ENCODE measurements at regions not wholly inside any gene's neighbourhood (a gene's known extent, or its start where the extent isn't known, plus 50 kb on each side); places are given as distances from the start of the nearest gene placed in this dataset.

DNA sequence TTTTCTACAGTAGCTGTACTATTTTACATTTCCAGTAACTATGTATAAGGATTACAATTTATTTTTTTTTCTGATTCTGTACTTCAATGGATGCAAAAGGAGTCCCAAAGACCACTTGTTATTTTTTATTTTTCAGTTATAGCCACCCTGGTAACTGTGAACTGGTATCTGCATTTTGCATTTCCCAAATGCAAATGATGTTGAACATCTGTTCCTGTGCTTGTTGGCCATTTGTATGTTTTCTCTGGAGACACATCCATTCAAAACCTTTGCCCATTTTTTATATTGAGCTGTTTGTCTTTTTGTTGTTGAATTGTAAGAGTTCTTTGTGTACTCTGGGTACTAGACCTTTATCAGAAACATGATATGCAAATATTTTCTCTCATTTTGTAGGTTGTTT is 485.6 kb downstream of the LRIG3 start:
- DNase-seq (no peak), ATAC-seq (no peak)
- H3K27ac Mint-ChIP-seq = no peak overlapping the region
- H3K9me3 Mint-ChIP-seq = no peaks in the 10 kb centered on the region
- H3K27me3 Mint-ChIP-seq = no peaks in the 10 kb centered on the region
- no peaks in the 10 kb centered on the region for H3K4me1 Mint-ChIP-seq
- no peak overlapping the region for H3K4me3 Mint-ChIP-seq
- no peaks in the 10 kb centered on the region for H3K36me3 Mint-ChIP-seq (ENCODE audit: low read depth)

DNA sequence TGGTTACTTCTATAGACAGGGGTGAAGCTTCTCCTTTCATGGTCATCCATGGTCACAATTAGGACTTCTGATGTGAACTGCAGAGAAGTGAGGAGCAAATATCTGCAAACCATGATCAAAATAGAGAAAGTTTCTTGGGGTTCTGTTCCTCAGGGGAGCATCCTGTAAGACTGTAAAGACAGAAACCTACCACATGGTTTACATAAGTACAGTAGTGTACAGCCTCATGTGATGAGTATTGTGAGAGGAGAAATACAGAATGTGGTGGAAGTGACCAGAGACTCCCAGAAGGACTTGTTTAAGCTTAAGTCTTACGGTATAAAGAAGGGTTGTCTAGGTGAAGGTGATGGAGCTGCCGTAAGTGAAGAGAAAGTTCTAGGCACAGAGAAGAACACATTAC is 484.7 kb downstream of the LRIG3 start:
- Mint-ChIP-seq H3K4me3 (no peak overlapping the region), H3K4me1 (no peaks in the 10 kb centered on the region)

DNA sequence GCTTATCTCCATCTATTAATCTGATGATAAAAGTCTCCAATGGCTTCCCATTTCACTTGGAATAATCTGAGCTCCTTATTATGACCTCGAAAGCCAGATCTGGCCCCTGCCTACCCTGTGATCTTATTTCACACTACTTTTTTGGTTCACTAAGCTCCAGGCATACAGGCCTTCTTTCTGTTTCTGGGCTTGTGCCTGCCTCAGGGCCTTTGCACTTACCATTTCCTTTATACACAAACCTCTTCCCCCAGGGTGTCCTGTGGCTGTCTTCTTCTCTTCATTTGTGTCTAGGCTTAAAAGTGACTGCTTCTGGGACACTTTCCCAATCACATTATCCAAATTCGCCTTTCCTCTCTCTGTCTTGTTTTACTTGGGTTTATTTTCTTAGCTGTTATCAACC is 478.8 kb downstream of the LRIG3 start:
- H3K27me3 Mint-ChIP-seq = peaks cover 3% of the 10 kb centered on the region
- H3K4me1 Mint-ChIP-seq = no peaks in the 10 kb centered on the region
- ATAC-seq (no peak), DNase-seq (no peak)
- no peaks in the 10 kb centered on the region for H3K36me3 Mint-ChIP-seq (ENCODE audit: low read depth)
- no peak overlapping the region for H3K4me3 Mint-ChIP-seq
- no peaks in the 10 kb centered on the region for H3K9me3 Mint-ChIP-seq
- H3K27ac Mint-ChIP-seq = no peak overlapping the region

More for the DNA sequence above, 484.7 kb downstream of the LRIG3 start:
- Mint-ChIP-seq H3K9me3 (no peaks in the 10 kb centered on the region), H3K36me3 (ENCODE audit: low read depth) (no peaks in the 10 kb centered on the region), H3K27me3 (no peaks in the 10 kb centered on the region), H3K27ac (no peak overlapping the region)
- no peak for DNase-seq
- ATAC-seq = no peak

DNA sequence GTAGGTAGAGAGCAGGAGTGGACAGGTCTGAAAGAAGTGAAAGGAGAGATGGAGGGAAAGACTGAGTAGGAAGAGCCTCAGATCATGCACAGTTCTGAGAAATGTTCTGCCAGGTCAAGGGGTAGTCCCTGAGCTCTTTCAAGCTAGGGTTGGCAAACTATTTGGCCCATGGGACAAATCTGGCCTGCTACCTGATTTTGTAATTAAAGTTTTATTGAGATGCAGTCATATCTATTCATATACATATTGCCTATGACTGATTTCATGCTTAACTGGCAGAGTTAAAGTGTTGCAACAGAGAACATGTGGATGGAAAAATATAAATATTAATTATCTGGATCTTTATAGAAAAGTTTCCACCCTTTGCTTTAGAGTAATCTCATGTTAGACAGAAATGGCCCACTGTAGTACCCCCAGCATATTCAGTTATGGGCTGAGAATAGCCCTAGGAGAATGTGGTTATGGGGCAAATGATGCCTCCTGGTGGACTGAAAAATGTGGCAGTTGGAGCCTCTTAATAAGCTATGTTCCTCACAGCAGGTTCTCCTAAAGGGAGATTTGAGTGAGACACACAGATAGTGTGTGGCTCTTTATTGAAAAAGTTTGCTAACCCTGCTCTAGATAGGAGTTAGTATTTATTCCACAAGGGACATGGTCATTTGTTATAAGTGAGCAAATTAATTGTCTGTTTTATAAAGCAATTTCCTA is 476.9 kb downstream of the LRIG3 start:
- Mint-ChIP-seq H3K9me3 (no peaks in the 10 kb centered on the region), H3K27me3 (peaks cover 7% of the 10 kb centered on the region), H3K4me1 (no peaks in the 10 kb centered on the region), H3K27ac (no peak overlapping the region), H3K36me3 (ENCODE audit: low read depth) (no peaks in the 10 kb centered on the region), H3K4me3 (no peak overlapping the region)
- ATAC-seq = no peak
- DNase-seq = no peak

DNA sequence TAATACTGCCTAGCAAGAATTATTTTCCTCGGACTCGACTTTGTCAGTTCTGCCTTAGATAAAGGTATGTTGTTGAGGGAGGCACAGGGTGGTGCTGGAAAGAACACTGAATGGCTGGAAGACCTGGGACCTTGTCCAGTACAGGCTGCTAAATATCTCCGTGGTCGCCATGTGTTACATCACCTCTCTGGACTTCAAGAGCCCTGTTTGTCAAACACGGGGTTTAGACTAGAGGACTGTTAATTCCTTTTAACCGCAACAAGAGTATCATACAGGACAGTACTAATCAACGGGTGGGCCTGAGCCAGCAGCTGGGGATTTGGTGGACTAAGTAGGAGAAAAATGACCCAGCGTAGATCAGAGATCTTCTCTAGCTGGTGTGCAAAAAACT is 476.3 kb downstream of the LRIG3 start:
- Mint-ChIP-seq H3K4me3 (no peak overlapping the region), H3K27ac (no peak overlapping the region), H3K4me1 (no peaks in the 10 kb centered on the region), H3K27me3 (peaks cover 7% of the 10 kb centered on the region), H3K9me3 (no peaks in the 10 kb centered on the region), H3K36me3 (ENCODE audit: low read depth) (no peaks in the 10 kb centered on the region)
- DNase-seq = no peak
- ATAC-seq = no peak

DNA sequence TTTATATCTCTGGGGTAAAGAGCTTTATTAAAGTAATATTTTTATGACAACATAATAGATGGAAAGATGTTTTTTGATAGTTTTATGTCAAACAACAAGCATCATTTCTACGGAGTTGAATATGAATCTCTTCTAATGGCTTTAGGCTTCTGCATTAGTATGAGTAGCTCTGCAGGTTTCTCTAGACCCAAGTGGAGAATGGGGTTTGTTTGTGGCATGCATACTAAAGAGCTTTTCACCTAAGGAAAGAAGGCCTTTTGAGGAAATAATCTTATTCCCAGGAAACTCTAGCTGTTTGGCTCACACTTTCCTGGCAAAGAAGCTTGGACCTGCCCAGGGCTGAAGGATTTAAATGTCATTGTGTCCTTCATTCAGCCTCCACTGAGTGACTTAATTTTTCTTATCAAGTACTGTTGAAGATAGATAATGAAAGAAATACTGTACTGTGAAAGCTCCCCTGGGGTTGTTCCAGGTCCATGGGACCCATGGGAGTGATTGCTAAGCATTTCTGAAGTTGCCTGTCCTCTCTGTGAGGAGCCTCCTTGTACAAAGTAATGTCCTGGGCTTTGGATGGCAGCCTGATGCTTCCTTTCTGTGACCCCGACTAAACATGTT is 469.3 kb downstream of the LRIG3 start:
- ATAC-seq (no peak), DNase-seq (no peak)
- no peaks in the 10 kb centered on the region for H3K4me1 Mint-ChIP-seq
- no peak overlapping the region for H3K4me3 Mint-ChIP-seq
- peaks cover 4% of the 10 kb centered on the region for H3K27me3 Mint-ChIP-seq
- H3K27ac Mint-ChIP-seq = no peak overlapping the region
- H3K36me3 Mint-ChIP-seq (ENCODE audit: low read depth) = no peaks in the 10 kb centered on the region
- no peaks in the 10 kb centered on the region for H3K9me3 Mint-ChIP-seq

DNA sequence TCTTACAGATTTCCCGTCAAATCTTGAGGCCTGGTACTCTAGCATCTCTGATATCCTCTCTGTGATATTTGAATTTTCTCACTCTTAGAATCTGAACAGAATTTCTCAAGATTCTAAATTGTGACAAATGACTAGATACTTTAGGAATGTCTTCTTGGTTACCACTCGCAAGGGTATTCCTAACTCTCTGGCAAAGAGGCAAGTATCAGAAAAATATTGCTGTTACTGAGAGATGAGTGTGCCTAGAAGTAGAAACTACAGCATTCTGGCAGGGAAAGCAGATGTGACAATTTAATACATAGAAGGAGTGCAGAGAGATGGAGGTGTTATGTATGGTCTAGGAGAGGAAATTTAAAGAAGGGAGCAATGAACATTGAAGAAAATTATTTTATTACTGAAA is 467.8 kb downstream of the LRIG3 start:
- Mint-ChIP-seq H3K27me3 (no peaks in the 10 kb centered on the region), H3K4me3 (no peak overlapping the region), H3K27ac (no peak overlapping the region), H3K36me3 (ENCODE audit: low read depth) (no peaks in the 10 kb centered on the region), H3K9me3 (no peaks in the 10 kb centered on the region), H3K4me1 (no peaks in the 10 kb centered on the region)
- no peak for DNase-seq
- ATAC-seq = no peak

DNA sequence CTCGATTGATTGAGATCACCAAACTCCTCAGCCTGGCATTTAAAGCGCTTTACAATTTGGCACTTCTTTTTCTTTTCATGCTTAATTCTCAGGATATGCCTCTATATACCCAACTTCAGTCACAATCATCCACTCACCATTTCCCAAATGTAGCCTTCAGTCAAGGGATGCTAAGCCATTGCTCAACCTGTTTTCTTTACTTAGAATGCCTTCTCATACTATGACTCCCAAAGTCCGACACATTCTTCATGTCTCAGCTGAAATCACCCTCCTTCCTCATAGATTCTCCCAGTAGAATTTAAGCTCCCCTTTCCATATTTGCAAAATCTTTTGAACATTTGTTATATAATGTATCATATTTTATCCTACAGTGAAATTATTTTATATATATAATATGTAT is 467.0 kb downstream of the LRIG3 start:
- no peak overlapping the region for H3K4me3 Mint-ChIP-seq
- H3K4me1 Mint-ChIP-seq = no peaks in the 10 kb centered on the region
- DNase-seq = no peak
- H3K9me3 Mint-ChIP-seq = no peaks in the 10 kb centered on the region
- ATAC-seq = no peak
- no peak overlapping the region for H3K27ac Mint-ChIP-seq
- no peaks in the 10 kb centered on the region for H3K36me3 Mint-ChIP-seq (ENCODE audit: low read depth)
- H3K27me3 Mint-ChIP-seq = no peaks in the 10 kb centered on the region

DNA sequence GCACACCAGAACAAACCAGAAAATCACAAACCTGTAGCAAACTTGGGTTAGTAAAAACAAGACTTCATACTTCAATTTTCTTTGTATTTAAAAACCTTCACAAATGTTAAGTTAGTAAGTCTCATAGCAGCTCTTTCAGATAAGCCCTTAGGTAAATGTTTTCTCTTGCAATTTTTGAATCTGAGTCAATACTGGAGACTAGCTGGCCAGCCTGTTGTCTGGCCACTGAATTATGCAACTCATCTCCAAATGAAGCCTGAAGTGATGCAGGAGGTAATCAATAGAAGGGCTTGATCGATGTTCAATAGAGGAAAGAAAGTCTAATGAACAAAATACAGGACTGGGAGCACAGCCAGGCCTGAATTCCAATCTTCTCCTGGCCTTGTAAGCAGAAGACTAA is 465.2 kb downstream of the LRIG3 start:
- Mint-ChIP-seq H3K27me3 (no peaks in the 10 kb centered on the region), H3K36me3 (ENCODE audit: low read depth) (no peaks in the 10 kb centered on the region), H3K9me3 (no peaks in the 10 kb centered on the region), H3K4me1 (no peaks in the 10 kb centered on the region), H3K27ac (no peak overlapping the region), H3K4me3 (no peak overlapping the region)
- DNase-seq (no peak), ATAC-seq (no peak)

DNA sequence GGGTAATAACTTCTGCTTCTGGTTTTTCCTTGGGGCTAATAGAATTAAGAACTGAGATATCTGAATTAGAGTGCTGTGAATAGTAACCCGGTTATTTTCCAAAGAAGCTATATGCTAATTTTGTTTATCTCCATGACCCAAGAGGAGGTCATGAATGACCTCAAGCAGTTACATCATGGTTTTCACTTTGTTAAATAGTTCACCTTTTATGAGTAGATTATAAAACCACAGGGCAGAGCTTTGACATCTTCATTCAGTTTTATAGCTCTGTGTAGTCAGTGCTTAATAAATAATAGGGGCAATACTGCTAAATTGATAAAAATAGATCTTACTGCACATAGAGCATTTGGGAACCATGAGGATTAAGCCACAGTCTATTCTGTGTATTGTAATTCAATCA is 462.2 kb downstream of the LRIG3 start:
- Mint-ChIP-seq H3K27me3 (no peaks in the 10 kb centered on the region), H3K4me3 (no peak overlapping the region), H3K36me3 (ENCODE audit: low read depth) (no peaks in the 10 kb centered on the region), H3K9me3 (no peaks in the 10 kb centered on the region), H3K27ac (no peak overlapping the region), H3K4me1 (no peaks in the 10 kb centered on the region)
- ATAC-seq (no peak), DNase-seq (no peak)

DNA sequence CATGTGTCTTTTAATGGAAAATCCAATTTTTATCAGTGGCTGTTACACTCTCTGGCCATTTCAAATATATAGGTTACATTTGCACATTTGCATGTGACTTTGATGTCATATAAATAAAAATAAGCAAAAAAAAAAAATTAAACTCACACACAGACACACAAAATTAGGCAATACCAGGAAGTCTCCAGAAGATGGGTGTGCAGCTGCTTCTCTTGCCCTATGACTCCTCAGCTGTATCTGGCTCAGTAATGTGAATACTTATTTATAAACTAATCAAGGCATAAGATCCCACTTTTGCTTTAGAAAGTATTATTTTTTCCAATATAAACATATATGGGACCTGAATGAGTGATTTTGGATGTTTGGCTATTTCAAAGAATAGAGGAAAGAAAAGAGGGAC is 461.1 kb downstream of the LRIG3 start:
- Mint-ChIP-seq H3K9me3 (no peaks in the 10 kb centered on the region), H3K27me3 (no peaks in the 10 kb centered on the region), H3K4me1 (no peaks in the 10 kb centered on the region), H3K36me3 (ENCODE audit: low read depth) (no peaks in the 10 kb centered on the region), H3K27ac (no peak overlapping the region), H3K4me3 (no peak overlapping the region)
- ATAC-seq (no peak), DNase-seq (no peak)

DNA sequence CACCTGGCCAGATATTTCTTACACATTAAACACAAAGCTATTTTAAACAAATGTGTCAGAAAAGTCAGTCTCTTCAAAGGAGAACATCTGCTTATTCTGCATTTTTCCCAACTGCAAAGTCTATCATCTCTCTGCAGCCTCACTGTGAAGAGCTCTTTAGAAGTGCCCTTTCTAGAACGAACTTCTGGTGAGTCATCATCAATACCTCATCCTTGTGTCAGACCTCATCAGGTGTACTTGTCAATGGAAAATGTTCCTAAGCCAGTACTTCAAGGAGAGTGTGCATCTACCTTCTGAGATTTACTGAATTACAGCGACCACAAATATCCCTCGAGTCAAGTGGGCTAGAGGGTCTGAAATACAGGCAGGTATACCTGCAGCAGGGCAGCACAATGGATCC is 457.3 kb downstream of the LRIG3 start:
- no peak for DNase-seq
- H3K27me3 Mint-ChIP-seq = no peaks in the 10 kb centered on the region
- ATAC-seq = no peak
- H3K4me3 Mint-ChIP-seq = no peak overlapping the region
- no peaks in the 10 kb centered on the region for H3K4me1 Mint-ChIP-seq
- H3K36me3 Mint-ChIP-seq (ENCODE audit: low read depth) = no peaks in the 10 kb centered on the region
- no peak overlapping the region for H3K27ac Mint-ChIP-seq
- H3K9me3 Mint-ChIP-seq = peaks cover 12% of the 10 kb centered on the region

DNA sequence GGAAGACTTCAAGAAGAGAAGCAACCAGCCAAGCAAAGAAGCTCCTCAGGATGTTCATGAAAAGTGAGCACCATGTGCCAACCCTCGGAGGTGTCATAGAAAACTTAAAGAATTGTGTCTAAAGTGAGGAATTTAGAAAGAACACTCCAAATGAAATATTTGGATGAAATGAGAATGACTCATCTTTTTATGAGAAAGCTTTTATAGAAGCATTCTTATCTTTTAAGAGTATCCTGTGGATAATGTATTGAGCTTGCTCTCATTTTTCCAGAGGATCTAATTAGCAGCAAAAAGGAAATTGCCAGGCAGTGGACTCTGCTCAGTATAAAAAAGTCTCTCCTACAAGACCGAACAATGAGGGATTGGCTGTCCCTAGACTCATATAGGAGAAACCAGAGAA is 454.9 kb downstream of the LRIG3 start:
- Mint-ChIP-seq H3K27me3 (no peaks in the 10 kb centered on the region), H3K4me1 (no peaks in the 10 kb centered on the region), H3K9me3 (peaks cover 17% of the 10 kb centered on the region), H3K36me3 (ENCODE audit: low read depth) (no peaks in the 10 kb centered on the region), H3K27ac (no peak overlapping the region), H3K4me3 (no peak overlapping the region)
- ATAC-seq (no peak), DNase-seq (no peak)

DNA sequence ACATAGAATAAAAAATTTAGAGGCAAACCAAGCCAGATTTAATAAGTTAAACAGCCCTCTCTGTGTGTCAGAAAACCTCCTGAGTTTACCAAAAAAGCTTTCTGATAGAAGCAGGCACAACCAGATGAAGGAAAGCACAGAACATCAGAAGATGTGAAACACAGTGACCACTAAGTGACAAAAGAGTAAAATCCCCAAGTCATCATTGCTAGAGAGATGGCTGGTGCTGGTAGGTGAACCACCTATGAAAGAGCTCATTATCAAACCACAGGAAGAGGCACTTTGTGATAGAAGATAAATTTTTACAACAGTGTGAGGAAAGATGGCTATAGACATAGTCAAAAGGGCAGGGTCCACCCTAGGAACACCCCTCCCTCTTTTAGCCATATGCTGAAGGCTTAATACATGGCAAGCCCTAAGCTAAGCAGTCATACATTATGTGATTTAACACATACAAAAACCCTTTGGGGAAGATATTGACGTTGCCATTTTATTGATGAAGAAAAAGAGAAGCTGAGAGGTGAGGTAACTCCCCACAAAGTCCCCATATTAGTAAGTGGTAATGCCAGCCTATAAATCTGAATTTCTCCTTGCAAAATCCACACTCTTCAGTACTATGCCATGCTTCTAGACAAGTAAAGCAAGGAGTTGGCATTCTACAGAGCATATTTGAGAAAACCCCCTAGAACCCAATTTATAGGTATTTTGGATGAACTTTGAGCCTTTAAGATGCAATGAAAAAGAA is 449.9 kb downstream of the LRIG3 start:
- H3K4me3 Mint-ChIP-seq = no peak overlapping the region
- no peaks in the 10 kb centered on the region for H3K27me3 Mint-ChIP-seq

DNA sequence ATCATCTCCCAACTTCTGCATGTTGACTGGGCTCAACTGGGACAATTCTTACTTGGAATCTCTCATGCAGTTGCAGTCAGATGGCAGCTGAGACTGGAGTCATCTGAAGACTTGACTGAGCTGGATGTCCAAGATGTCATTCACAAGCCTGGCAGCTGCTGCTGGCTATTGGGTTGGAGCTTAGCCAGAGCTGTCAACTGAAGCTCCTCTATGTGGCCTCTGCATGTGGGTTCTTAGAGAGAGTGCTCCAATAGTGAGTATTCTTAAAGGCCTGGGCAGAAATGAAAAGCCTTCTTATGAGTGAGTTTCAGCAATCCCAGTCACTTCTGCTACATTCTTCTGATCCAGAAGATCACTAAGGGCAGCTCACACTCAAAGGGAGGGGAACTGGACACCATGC is 440.9 kb downstream of the LRIG3 start:
- ATAC-seq (no peak), DNase-seq (no peak)
- Mint-ChIP-seq H3K4me1 (no peaks in the 10 kb centered on the region), H3K9me3 (peaks cover 4% of the 10 kb centered on the region), H3K27ac (no peak overlapping the region), H3K4me3 (no peak overlapping the region), H3K27me3 (no peaks in the 10 kb centered on the region), H3K36me3 (ENCODE audit: low read depth) (no peaks in the 10 kb centered on the region)

More for the DNA sequence above, 449.9 kb downstream of the LRIG3 start:
- peaks cover 17% of the 10 kb centered on the region for H3K9me3 Mint-ChIP-seq
- H3K36me3 Mint-ChIP-seq (ENCODE audit: low read depth) = no peaks in the 10 kb centered on the region
- ATAC-seq (no peak), DNase-seq (no peak)
- no peaks in the 10 kb centered on the region for H3K4me1 Mint-ChIP-seq
- H3K27ac Mint-ChIP-seq = no peak overlapping the region

Measured in activated naive CD8-positive, alpha-beta T cell treated with anti-CD3 and anti-CD28 coated beads, Interleukin-2, amount 50 U/mL, for 24 hours (primary cell).